CD4-positive, alpha-beta T cell treated with Interleukin-15 for 4 hours (primary cell): ENCODE measurements at regions not wholly inside any gene's neighbourhood (a gene's known extent, or its start where the extent isn't known, plus 50 kb on each side); places are given as distances from the start of the nearest gene placed in this dataset.

Experiments
- DNase-seq: peaks from one replicate; pipeline ENCODE4 v3.0.0-alpha.2; 2020; ENCODE audit warnings: low spot score

DNA sequence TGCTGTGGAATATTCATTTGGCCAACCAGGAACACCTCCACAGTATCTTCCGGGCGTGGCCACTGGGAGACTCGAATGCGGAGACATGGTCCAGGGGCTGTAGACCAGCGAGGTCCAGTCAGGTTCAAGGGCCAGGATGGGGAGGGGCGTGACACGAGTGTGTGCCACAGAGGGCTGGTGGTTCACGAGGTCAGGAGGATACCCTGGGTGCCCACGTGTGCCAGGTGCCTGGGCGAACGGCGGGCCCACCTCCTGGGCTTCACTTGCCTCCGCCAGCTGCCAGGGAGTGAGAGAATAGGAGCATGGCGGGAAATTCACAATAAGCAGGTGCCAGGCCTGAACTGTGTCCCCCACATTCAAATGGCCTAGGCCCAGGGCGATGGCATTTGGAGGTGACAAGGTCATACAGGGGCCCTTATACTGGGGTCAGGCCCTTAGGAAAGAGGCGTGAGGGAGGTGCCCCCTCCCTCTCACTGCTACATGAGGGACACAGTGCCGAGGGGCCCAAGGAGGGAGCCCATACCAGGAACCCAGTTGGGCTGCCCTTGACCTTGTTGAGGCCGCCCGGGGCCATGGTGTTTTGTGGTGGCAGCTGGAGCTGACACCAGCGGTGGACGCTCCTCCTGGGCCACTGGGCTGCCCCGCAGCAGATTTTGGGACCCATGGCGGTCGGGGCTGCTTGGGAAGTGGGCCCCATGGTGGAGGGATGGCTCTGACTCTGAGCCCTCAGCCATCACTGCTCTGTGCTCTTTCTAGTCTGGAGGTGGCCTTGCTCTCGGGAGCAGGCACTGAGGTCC, 1268.9 kb downstream of the BRD1 start:
- DNase-seq = no peak

DNA sequence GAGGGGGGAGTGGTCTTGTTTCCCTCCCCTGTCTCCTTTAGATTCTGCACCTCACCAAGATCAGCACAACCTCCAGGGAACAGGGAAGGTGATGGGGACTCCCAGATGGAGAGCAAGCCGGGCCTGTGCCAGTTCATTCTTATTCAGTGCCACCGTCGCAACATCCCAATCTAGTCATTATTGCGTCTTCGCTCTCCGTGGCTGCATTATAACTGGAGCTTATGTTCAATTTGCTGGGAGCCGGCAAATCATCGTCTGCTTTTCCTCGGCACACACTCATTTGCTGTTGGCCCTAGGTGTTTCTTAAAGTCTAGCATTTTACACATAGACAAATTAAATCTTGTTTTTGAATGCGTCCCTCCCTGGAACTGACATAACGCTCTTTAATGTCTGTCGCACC, 1269.7 kb downstream of the BRD1 start:
- DNase-seq = no peak

GRCh38 chr22:48557473-48557872, 1270.2 kb downstream of the BRD1 start:
- no peak for DNase-seq

- no peak for DNase-seq
Measured at GRCh38 chr22:48556751-48557150, 1270.9 kb downstream of the BRD1 start.

- no peak for DNase-seq
Measured at GRCh38 chr22:48556222-48556621, 1271.5 kb downstream of the BRD1 start.

- no peak for DNase-seq
Measured at GRCh38 chr22:48555606-48556005, 1272.1 kb downstream of the BRD1 start.

- DNase-seq = no peak
Measured at GRCh38 chr22:48554893-48555572, 1272.6 kb downstream of the BRD1 start.

DNA sequence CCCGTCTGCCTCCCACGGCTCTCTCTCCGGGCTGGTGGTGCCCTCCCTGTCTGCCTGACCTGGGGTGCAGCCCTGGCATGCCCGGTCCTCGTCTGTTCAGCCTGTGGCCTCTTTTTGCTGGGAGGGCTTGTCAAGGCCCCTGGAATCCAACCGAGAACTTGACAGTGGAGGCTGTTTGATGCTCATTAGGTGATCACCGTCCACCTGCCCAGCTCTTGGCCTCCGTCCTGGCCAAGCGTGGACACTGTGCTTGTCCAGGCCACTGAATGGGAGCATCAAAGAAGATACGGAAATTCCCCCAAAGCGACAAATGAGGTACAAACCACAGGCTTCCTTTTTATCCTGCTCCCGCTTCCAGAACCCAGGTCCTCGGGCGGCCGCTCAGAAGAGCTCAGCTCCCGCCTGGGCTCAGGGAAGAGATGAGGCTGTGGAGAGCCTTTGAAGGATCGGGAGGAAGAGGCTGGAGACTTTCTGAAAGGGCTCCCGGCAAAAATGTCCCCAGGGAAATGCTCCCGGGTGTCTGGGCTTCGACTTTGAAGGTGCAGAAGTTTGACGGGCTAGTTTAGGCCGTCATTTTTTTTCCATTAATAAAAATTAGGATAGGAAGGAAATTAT, 1273.9 kb downstream of the BRD1 start:
- no peak for DNase-seq

DNA sequence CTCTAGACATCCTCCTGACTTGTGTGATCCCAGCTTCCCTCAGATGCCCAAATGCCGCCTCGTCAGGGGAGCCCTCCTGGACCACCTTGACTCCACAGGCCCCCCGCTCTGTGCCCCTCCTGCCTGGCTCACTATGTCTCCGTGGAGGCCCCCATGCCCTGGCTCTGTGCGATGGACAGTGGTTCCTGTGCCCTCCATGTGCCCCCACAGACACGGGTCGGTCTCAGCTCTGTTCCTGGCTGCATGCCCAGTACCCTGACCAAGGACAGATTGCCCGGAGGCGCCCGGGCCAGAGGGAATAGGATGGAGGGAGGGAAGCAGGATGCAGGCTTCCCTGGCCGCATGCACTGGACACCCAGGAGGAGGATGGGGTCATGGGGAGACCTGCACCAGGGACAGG, 1274.6 kb downstream of the BRD1 start:
- no peak for DNase-seq

GRCh38 chr22:48551716-48552268, 1275.9 kb downstream of the BRD1 start:
- no peak for DNase-seq

DNA sequence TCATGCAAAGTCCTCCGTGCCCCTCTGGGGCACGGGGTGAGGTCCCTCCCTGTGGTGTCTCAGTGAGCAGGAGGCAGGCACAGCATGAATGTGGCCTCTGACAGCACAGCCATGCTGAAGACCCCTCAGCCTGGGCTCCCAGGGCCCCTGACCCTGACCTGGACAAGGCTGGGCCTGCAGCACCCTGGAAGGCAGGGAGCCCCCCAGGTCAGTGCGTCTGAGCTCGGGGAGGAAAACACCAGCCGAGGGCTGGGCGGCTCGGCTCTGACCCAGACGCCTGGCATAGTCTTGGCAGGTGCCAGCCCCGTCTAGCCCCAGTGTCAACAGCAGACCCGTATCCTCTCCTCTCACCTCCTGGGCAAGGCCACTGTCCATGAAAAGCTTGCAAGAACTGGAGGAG, 1276.6 kb downstream of the BRD1 start:
- no peak for DNase-seq

GRCh38 chr22:48548391-48548790, 1279.3 kb downstream of the BRD1 start:
- no peak for DNase-seq

GRCh38 chr22:48547971-48548370, 1279.7 kb downstream of the BRD1 start:
- no peak for DNase-seq

DNA sequence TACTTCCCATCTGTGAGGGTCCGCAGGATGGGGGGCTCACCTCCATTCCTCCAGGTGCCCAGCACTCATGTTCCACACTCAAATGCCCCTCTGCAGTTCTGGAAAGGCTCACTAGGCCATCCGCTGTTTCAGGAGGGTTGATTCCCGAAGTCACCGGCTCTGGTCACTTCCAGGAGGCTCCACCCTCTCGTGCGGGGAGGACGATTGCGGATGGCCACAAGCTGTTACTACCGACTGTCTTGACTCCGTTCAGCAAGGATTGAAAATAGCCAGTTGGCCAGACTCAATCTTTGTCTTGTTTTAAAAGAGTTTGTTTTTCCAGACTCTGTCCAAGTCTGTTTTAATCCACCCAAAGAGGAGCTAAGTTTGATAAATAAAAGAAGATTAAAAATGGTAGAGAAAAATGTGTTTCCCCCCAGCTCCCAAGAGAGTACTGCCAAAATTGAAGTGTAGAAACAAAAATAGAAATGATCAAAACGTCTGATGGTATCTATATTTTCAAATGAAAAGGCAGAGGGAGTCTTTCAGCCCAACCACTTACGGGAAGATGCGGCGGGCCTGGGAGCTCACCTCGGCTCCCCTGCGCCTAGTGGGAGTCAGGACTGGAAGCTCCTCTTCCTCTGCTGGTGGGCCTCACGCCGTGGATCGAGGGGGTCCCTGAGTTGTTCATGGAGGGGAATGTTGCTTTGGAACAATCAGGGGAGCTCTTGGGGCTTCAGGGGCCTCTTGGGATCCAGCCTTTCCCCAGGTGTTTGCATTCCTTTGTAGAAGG, 1280.8 kb downstream of the BRD1 start:
- DNase-seq = no peak

GRCh38 chr22:48545987-48546386, 1281.7 kb downstream of the BRD1 start:
- DNase-seq = no peak

DNA sequence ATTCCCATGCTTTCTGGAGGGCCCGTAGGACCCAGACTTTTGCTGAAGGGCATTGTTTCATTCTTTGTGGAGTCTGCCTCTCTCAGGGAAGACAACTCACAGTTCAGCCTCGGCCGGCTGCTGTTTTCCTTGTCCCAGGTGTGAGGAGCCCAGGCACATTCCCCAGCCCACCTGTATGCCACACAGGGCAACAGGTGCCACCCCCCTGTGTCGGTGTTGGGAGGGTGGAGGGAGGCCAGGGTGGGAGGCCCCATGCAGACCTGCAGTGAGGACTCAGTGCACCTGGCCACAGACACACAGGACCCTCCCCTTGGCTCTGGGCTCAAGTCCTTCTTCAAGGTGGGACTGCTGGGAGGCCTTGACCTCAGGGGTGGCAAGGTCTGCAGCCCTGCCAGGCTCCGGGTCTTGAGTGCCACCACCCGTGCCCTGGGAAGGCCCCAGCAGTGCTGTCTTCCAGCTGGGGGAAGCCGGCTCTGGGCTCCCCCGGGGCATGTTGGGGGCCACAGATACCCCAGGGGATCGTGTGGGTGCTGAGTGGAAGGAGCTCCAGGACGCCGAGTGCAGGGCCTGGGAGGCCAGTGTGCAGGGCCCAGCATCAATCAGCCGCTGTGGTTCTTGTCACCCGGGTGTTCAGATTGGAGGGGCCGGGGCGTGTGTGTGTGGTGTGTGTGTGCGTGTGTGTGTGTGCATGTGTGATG, 1286.1 kb downstream of the BRD1 start:
- no peak for DNase-seq

GRCh38 chr22:48539261-48539660, 1288.4 kb downstream of the BRD1 start:
- no peak for DNase-seq

DNA sequence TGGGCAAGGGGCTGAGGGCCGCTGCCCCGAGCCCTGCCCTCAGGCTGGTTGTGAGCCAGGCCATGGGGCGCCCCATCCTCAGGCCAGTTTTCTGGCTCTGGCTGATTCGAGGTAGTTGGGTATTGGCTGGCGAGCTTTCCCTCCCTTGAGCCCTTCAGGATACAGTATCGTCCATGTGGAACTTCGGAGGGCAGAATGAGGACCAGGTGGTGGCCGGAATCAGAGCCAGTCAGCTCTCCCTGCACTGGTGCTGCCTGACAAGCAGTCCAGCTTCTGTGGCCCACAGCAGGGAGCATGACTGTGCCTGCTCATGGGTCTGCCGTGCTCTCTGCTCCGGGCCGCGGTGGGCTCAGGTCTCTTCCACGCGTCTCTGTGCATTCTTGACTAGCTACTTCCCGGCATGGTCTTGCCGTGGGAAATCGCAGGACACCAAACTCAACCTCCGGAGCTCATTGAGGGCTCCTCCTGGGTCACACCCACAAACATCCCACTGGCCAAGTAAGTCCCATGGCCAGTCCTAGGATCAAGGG, 1289.3 kb downstream of the BRD1 start:
- no peak for DNase-seq

- no peak for DNase-seq
Measured at GRCh38 chr22:48537343-48537680, 1290.4 kb downstream of the BRD1 start.

DNA sequence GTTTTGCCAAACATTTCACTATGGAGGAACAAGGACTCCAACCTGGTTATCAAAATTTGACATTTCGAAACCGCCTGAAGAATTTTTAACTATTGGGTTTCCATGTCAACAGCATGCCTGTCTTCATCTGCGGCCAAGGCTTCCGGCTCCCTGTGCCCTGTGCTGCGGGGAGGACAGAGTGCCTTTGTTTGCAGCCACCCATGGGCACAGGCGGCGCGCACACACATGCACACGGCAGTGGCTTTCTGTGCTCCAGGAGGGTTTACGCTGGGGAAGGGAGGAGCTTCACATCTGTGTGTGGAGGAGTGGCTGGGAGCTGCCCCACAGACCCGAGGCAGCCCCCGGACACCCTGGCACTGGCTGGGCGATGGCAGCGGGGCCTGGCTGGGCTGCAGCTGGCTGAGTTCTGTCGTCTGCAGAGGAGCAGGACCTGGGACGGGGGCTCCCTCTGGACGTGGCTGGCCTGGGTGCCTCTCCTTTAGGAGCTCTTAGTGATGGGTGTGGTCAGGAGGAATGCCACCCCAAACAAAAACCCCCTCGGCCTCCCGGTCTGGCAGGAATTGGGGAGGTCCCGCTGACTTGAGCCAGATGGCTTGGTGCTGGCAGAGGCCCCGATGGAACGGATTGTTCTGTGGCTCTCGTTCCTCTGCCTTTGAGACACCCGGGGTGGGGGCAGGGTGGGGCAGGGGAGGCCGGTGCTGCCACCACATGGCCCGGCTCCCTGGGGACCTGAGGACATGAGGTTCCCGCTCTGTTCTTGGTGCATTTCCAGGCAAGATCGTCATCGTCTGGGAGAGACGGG, 1290.9 kb downstream of the BRD1 start:
- no peak for DNase-seq
